Endothelial cell of umbilical vein (primary cell): ENCODE measurements at regions not wholly inside any gene's neighbourhood (a gene's known extent, or its start where the extent isn't known, plus 50 kb on each side); places are given as distances from the start of the nearest gene placed in this dataset.

ENCODE experiments used
- CTCF ChIP-seq, 2 donors: IDR thresholded peaks; 1 replicate in 1 of 2; 2 replicates in 1 of 2; pipeline ENCODE4 v1.5.1; 2011; ENCODE audit warnings: low read length in 2 of 2, mild to moderate bottlenecking in 2 of 2, moderate library complexity in 2 of 2, control low read depth in 1 of 2, inconsistent platforms in 1 of 2, low read depth in 1 of 2; ENCODE audit not compliant: insufficient read depth in 1 of 2; ENCODE audit errors: extremely low read depth in 1 of 2
- EZH2 ChIP-seq: IDR thresholded peaks from 2 replicates; pipeline ENCODE4 v1.6.1; 2012; ENCODE audit warnings: borderline replicate concordance, low read depth, mild to moderate bottlenecking, moderate library complexity, low read length, inconsistent platforms; ENCODE audit not compliant: severe bottlenecking
- GATA2 ChIP-seq: IDR thresholded peaks from 2 replicates; pipeline ENCODE4 v1.7.0; 2011; ENCODE audit warnings: low read depth, mild to moderate bottlenecking, moderate library complexity, mixed read lengths, low read length; ENCODE audit not compliant: insufficient read length, insufficient read depth
- MAX ChIP-seq: IDR thresholded peaks from 2 replicates; pipeline ENCODE4 v1.6.1; 2011; ENCODE audit not compliant: insufficient read depth, insufficient read length
- POLR2A ChIP-seq: IDR thresholded peaks from 2 replicates; pipeline ENCODE4 v1.6.1; 2012; ENCODE audit warnings: low read depth, mild to moderate bottlenecking, control low read depth, low read length
- POLR2AphosphoS5 ChIP-seq: IDR thresholded peaks from 2 replicates; pipeline ENCODE4 v1.6.1; 2012; ENCODE audit warnings: low read depth, mild to moderate bottlenecking, control low read depth, low read length, moderate library complexity; ENCODE audit not compliant: insufficient read depth

- TF ChIP-seq CTCF (IDR thresholded peaks at IDR 0.05; ENCODE audit: extremely low read depth in 1 of 2, insufficient read depth in 1 of 2, low read depth in 1 of 2, low read length in 2 of 2) (no peak), POLR2A (no peak), POLR2AphosphoS5 (no peak), EZH2 (no peak), GATA2 (no peak), MAX (no peak)
These were observed 549.0 kb upstream of the ID2 start for GRCh38 chr2:8132879-8133278.
